ENCODE measurements at regions not wholly inside any gene's neighbourhood (a gene's known extent, or its start where the extent isn't known, plus 50 kb on each side); places are given as distances from the start of the nearest gene placed in this dataset.

DNA sequence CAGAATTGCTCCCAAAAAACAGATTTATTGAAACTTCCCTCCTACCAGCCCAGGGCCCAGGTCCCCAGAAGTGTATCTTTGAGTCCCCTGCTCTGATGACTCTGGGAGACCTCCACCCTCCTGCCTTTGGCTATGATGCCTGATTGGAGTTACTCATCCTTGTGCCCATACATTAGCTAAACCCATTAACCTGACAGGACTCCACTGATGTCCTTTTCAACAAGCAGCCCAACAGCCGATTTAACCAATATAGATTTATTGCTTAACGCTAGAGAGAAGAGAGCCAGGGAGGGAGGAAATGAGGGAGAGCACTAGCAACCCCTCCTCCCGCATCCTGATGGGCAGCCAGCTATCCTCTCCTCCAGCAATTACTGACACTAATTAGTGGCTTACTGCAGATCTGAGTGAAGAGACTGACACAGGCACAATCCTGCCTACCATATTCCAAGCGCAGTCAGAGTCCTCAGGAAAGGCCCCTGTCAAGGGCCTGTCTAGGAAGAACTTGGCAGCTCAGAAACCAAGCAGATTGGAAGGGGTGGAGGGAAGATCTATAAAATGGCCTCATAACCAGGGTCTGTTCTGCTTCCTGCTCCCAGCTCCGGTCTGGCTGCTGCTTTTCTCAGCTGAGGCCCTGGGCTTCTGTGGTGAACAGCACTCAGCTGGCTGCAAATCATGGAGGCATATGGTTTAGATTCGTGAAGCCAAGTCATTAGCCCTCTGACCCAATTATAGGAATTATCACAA is 484.5 kb upstream of the DAB1 start:
- TF ChIP-seq, protein P1, sequence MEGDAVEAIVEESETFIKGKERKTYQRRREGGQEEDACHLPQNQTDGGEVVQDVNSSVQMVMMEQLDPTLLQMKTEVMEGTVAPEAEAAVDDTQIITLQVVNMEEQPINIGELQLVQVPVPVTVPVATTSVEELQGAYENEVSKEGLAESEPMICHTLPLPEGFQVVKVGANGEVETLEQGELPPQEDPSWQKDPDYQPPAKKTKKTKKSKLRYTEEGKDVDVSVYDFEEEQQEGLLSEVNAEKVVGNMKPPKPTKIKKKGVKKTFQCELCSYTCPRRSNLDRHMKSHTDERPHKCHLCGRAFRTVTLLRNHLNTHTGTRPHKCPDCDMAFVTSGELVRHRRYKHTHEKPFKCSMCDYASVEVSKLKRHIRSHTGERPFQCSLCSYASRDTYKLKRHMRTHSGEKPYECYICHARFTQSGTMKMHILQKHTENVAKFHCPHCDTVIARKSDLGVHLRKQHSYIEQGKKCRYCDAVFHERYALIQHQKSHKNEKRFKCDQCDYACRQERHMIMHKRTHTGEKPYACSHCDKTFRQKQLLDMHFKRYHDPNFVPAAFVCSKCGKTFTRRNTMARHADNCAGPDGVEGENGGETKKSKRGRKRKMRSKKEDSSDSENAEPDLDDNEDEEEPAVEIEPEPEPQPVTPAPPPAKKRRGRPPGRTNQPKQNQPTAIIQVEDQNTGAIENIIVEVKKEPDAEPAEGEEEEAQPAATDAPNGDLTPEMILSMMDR (IDR thresholded peaks at IDR 0.05; ENCODE audit: insufficient read depth, low read length, poor library complexity, severe bottlenecking) = no peak
- TF ChIP-seq EZH2phosphoT487 (conservative IDR thresholded peaks at IDR 0.05; ENCODE audit: low read length) = no peak
